ENCODE measurements at regions not wholly inside any gene's neighbourhood (a gene's known extent, or its start where the extent isn't known, plus 50 kb on each side); places are given as distances from the start of the nearest gene placed in this dataset.

DNA sequence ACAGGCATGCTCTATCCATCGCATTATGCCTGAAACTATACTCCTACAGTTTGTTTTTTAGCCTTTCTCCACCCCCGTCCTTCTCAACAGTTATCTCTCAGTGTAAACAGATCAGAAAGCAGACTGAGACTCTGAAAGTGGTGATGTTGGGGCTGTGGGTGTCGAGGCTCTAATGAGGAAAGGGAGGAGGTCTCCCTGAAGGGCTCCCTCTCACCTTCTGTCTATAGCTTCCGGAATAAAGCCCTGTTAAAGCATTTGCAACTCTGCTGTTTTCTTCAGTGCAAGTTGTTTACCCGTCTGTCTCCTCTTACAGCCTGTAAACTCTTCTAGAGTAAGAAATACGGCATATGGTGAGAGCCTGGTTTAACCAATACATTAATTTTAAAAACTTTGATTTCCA is 136.7 kb upstream of the SYT4 start:
- H3K4me3 Mint-ChIP-seq = no peak overlapping the region
- ATAC-seq (no peak), DNase-seq (no peak)
- no peaks in the 10 kb centered on the region for H3K36me3 Mint-ChIP-seq (ENCODE audit: low read depth)
- no peaks in the 10 kb centered on the region for H3K9me3 ChIP-seq (ENCODE audit: control insufficient read depth, low read length, poor library complexity, severe bottlenecking)
- no peaks in the 10 kb centered on the region for H3K4me1 Mint-ChIP-seq
- no peak overlapping the region for H3K27ac Mint-ChIP-seq
- no peaks in the 10 kb centered on the region for H3K27me3 Mint-ChIP-seq

DNA sequence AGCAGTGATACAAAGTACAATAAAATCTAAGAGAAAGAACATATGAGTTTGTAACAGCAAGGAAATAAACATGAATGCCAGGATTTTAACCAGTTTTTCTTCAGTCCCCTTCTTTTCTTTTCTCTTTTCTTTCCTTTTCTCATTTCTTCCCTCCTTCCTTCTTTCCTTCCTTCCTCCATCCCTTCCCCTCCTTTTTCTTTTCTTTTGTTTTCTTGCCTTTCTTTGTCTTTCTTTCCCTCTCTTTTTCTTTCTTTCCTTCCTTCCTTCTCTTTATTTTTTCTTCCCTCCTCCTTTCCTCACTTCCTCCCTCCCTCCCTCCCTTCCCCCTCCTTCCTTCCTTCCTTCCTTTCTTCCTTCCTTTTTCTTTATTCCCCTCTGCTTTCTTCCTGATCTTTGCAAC is 142.8 kb upstream of the SYT4 start:
- H3K9me3 ChIP-seq (ENCODE audit: control insufficient read depth, low read length, poor library complexity, severe bottlenecking) = no peaks in the 10 kb centered on the region
- no peak for DNase-seq
- no peak overlapping the region for H3K4me3 Mint-ChIP-seq

DNA sequence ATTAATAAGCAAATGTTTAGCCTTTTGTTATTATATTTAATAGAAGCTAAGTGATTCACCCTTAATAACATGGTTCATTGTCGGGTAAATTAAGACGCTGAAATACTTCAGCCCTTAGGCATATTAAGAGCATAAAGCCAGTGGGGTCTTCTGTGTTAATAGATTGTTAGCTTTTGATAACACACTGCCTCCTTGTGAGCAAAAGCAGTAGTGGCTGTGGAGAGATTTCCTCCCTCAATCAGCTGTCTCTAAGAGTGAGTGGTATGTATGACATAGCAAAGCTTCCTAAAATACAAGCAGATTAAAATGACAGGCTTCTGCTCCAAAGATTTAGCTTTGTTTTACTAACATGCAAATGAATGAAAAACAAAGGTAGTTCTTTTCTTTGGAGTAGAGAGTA is 143.7 kb upstream of the SYT4 start:
- no peaks in the 10 kb centered on the region for H3K27me3 Mint-ChIP-seq
- H3K27ac Mint-ChIP-seq = no peak overlapping the region
- H3K36me3 Mint-ChIP-seq (ENCODE audit: low read depth) = no peaks in the 10 kb centered on the region
- H3K9me3 ChIP-seq (ENCODE audit: control insufficient read depth, low read length, poor library complexity, severe bottlenecking) = no peaks in the 10 kb centered on the region
- H3K4me3 Mint-ChIP-seq = no peak overlapping the region
- DNase-seq (no peak), ATAC-seq (no peak)
- H3K4me1 Mint-ChIP-seq = no peaks in the 10 kb centered on the region

More for the DNA sequence above, 142.8 kb upstream of the SYT4 start:
- no peak for ATAC-seq
- no peaks in the 10 kb centered on the region for H3K27me3 Mint-ChIP-seq
- no peaks in the 10 kb centered on the region for H3K4me1 Mint-ChIP-seq
- no peak overlapping the region for H3K27ac Mint-ChIP-seq
- H3K36me3 Mint-ChIP-seq (ENCODE audit: low read depth) = no peaks in the 10 kb centered on the region

DNA sequence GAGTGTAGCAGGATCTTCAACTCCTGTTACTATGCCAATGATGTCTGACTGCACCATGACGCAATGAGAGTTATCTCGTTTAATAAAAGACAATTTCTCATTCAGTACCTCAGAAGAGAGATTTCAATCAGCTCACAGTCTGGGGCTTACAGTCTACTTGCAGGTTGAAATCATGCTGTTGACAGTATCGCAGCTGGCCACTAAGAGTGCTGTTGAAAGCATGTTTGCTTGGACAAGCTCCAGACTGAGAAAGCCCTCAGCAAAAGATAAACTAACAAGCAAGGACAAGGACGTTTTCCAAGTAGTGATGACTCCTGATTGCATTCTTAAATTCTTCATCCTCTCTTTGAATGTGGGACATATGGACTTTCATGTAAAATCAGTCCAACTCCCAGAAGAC is 145.2 kb upstream of the SYT4 start:
- no peaks in the 10 kb centered on the region for H3K27me3 Mint-ChIP-seq

DNA sequence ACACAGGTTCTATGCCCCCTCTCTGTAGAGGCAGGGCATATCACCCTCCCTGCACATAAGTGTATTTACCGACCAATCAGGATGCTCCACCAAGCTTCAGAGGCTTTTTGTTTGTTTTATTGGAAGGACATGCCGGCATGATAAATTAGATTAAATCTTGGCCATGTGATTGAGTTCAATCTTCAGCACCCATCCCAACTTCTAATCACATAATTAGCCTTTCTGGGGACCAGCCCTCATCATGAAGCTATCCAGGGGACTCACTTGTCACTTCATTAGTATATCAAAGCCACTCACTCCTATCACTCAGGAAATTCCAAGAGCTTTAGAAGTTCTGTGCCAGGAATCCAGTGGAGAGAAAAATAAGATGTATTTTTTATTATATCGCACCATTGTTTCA is 158.6 kb upstream of the SYT4 start:
- no peak for DNase-seq
- H3K9me3 ChIP-seq (ENCODE audit: control insufficient read depth, low read length, poor library complexity, severe bottlenecking) = no peaks in the 10 kb centered on the region
- no peaks in the 10 kb centered on the region for H3K27me3 Mint-ChIP-seq

More for the DNA sequence above, 145.2 kb upstream of the SYT4 start:
- Mint-ChIP-seq H3K4me1 (no peaks in the 10 kb centered on the region), H3K27ac (no peak overlapping the region), H3K4me3 (no peak overlapping the region), H3K36me3 (ENCODE audit: low read depth) (no peaks in the 10 kb centered on the region)
- ATAC-seq = no peak
- H3K9me3 ChIP-seq (ENCODE audit: control insufficient read depth, low read length, poor library complexity, severe bottlenecking) = no peaks in the 10 kb centered on the region
- DNase-seq = no peak

DNA sequence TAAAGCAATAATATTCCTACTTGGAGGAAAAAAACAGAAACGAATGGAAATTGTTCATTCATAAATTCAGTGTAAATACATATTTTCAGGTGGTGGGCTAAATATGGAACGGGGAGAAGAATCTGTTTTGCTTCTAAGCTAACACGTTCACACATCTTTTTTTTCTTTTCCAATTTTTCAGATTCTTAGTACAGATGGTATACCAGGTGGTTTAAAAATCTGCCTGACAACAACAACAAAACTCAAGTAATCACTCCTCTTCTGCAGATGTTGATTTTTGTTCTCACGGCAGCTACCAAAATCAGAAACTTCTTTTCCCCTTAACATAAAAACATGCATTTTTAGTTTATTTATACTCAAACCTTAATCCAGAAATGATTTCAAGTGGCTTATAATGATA is 164.8 kb upstream of the SYT4 start:
- Mint-ChIP-seq H3K27ac (no peak overlapping the region), H3K4me3 (no peak overlapping the region), H3K27me3 (no peaks in the 10 kb centered on the region), H3K4me1 (no peaks in the 10 kb centered on the region), H3K36me3 (ENCODE audit: low read depth) (no peaks in the 10 kb centered on the region)
- DNase-seq (no peak), ATAC-seq (no peak)
- no peaks in the 10 kb centered on the region for H3K9me3 ChIP-seq (ENCODE audit: control insufficient read depth, low read length, poor library complexity, severe bottlenecking)

More for the DNA sequence above, 158.6 kb upstream of the SYT4 start:
- no peak overlapping the region for H3K27ac Mint-ChIP-seq
- H3K36me3 Mint-ChIP-seq (ENCODE audit: low read depth) = no peaks in the 10 kb centered on the region
- no peak for ATAC-seq
- no peak overlapping the region for H3K4me3 Mint-ChIP-seq
- no peaks in the 10 kb centered on the region for H3K4me1 Mint-ChIP-seq

DNA sequence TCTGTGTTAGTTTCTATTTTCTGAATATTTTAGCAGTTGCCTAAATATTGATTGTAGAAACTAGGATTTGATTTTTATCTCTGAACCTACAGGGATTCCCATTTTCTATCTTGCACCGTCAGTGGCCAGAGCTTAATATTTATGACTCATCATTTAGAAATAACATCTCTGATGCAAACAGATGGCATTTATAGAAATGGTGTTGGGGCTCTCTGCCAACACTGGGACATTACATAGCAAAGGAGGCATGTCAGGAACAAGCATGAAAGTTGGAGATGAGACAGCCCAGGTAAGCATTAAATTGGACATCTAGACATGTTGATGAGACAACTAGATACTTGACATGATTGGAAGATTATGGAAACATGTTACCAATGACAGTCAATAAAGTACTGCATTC is 165.3 kb upstream of the SYT4 start:
- DNase-seq (no peak), ATAC-seq (no peak)
- Mint-ChIP-seq H3K27ac (no peak overlapping the region), H3K4me1 (no peaks in the 10 kb centered on the region), H3K36me3 (ENCODE audit: low read depth) (no peaks in the 10 kb centered on the region), H3K4me3 (no peak overlapping the region), H3K27me3 (no peaks in the 10 kb centered on the region)
- no peaks in the 10 kb centered on the region for H3K9me3 ChIP-seq (ENCODE audit: control insufficient read depth, low read length, poor library complexity, severe bottlenecking)

DNA sequence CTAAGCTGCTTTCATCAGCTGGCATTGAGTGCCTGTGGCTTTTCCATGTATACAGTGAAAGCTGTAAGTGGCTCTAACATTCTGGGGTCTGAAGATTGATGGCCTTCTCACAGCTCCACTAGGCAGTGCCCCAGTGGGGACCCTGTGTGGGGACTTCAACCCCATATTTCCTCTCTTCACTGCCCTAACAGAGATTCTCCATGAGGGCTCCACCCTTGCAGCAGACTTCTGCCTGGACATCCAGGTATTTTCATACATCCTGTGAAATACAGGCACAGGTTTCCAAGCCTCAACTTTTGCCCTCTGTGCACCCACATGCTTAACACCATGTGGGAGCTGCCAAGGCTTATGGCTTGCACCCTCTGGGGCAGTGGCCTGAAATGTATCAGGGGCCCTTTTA is 188.2 kb upstream of the SYT4 start:
- Mint-ChIP-seq H3K27ac (no peak overlapping the region), H3K27me3 (no peaks in the 10 kb centered on the region), H3K4me3 (no peak overlapping the region), H3K4me1 (no peaks in the 10 kb centered on the region), H3K36me3 (ENCODE audit: low read depth) (no peaks in the 10 kb centered on the region)
- ATAC-seq (no peak), DNase-seq (no peak)
- no peaks in the 10 kb centered on the region for H3K9me3 ChIP-seq (ENCODE audit: control insufficient read depth, low read length, poor library complexity, severe bottlenecking)

DNA sequence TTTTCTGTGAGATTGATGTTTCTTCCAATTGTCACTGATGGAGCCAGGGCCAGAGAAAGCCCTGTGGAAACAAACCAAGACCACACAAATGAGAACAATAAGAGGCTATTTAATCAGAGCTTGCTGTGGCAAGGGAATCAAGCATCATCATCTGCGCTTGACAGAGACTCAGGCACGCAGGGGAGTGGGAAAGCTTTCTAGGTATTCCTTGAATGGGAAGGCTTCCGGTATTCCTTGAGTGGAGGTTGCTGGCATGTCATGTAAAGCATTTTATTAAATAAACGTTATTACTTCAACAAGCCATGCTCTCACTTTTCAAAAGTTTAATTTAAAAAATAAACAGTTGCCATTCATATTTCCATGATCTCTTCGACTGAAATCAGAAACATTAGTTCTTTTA is 194.6 kb upstream of the SYT4 start:
- Mint-ChIP-seq H3K27ac (no peak overlapping the region), H3K27me3 (no peaks in the 10 kb centered on the region), H3K4me3 (no peak overlapping the region), H3K4me1 (no peaks in the 10 kb centered on the region), H3K36me3 (ENCODE audit: low read depth) (no peaks in the 10 kb centered on the region)
- H3K9me3 ChIP-seq (ENCODE audit: control insufficient read depth, low read length, poor library complexity, severe bottlenecking) = no peaks in the 10 kb centered on the region
- no peak for DNase-seq
- ATAC-seq = no peak

DNA sequence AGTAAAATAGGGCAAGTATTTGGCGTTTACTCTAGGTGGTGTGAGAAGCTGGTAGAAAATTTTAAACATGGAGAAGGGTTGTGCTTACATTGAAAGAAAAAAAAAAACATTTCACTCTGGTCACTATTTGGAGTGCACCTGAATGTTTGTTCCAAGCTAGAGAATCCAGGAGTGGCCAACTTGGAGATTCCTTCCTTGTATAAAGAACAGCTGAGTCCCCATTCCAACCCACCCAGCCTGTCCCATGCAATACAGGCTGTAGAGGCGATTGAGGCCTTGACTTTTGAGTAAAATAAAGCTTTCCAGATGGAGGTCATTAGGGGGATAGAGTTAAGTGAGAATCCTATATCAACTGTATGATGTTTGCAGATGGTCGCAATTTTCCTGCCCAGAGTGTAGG is 203.8 kb upstream of the SYT4 start:
- ATAC-seq (no peak), DNase-seq (no peak)
- H3K36me3 Mint-ChIP-seq (ENCODE audit: low read depth) = no peaks in the 10 kb centered on the region
- H3K4me3 Mint-ChIP-seq = no peak overlapping the region
- no peak overlapping the region for H3K27ac Mint-ChIP-seq
- no peaks in the 10 kb centered on the region for H3K9me3 ChIP-seq (ENCODE audit: control insufficient read depth, low read length, poor library complexity, severe bottlenecking)
- no peaks in the 10 kb centered on the region for H3K27me3 Mint-ChIP-seq
- H3K4me1 Mint-ChIP-seq = no peaks in the 10 kb centered on the region

DNA sequence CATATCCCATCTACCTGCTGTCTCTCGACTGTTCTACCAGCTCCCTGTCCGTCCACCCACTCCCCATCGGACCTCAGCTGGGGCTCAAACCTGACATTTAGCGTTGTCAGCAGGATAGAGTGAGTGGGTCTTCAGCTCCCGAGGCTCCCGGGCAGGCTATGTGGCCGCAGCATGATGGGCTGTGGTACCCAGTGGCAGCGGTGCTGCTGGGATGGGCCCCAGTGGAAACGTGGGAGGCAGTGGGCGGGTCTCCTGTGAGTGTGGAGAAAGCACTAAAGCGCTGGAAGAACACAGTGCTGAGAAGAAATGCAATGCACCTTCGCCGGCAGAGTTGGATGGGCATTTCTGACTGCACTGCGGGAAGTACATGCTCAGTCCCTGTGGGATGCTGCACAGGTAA is 204.8 kb upstream of the SYT4 start:
- H3K4me1 Mint-ChIP-seq = no peaks in the 10 kb centered on the region
- no peak overlapping the region for H3K27ac Mint-ChIP-seq
- H3K9me3 ChIP-seq (ENCODE audit: control insufficient read depth, low read length, poor library complexity, severe bottlenecking) = no peaks in the 10 kb centered on the region
- H3K36me3 Mint-ChIP-seq (ENCODE audit: low read depth) = no peaks in the 10 kb centered on the region
- H3K27me3 Mint-ChIP-seq = no peaks in the 10 kb centered on the region
- DNase-seq = no peak
- no peak for ATAC-seq
- H3K4me3 Mint-ChIP-seq = no peak overlapping the region

DNA sequence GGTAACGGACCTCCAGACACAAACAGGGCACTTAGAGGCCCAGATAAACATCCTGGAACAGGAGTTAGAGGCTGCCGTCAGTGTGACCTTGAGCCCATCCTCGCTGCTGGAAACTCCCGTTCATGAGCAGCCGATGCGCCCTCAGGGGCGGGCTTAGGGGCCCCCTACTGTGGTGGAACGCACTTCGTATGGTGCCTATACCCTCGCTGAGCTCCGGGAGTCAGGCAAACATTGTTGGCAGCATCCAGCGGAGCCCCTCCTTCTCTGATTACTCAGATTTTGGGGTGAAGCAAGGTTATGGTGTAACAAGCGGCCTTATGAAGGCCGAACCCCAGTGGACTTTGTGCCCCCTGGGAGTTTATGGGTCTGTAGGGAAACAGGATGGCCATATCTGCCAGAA is 205.3 kb upstream of the SYT4 start:
- Mint-ChIP-seq H3K27ac (no peak overlapping the region), H3K36me3 (ENCODE audit: low read depth) (no peaks in the 10 kb centered on the region), H3K27me3 (no peaks in the 10 kb centered on the region), H3K4me1 (no peaks in the 10 kb centered on the region), H3K4me3 (no peak overlapping the region)
- DNase-seq (no peak), ATAC-seq (no peak)
- no peaks in the 10 kb centered on the region for H3K9me3 ChIP-seq (ENCODE audit: control insufficient read depth, low read length, poor library complexity, severe bottlenecking)

DNA sequence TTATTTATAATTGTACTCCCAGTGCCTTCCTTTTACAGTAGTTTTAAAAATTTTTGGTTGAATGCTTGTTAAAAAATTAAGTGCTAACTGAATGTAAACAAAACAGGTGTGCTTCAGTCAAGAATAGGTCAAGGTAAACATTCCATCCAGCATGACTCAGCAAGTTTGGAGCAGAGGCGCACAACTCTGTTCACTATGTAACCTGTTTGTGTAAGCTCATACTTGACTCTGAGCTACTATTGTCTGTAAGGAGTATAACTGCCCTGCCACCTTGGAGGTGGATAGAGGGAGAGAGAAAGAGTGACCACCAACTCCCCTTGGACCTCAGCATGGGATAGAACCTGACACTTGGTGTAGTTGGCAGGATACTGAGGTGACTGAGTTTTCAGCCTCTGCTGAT is 207.4 kb upstream of the SYT4 start:
- no peaks in the 10 kb centered on the region for H3K27me3 Mint-ChIP-seq
- H3K9me3 ChIP-seq (ENCODE audit: control insufficient read depth, low read length, poor library complexity, severe bottlenecking) = no peaks in the 10 kb centered on the region
- no peaks in the 10 kb centered on the region for H3K4me1 Mint-ChIP-seq
- no peak for DNase-seq
- no peak overlapping the region for H3K27ac Mint-ChIP-seq
- no peak for ATAC-seq
- H3K4me3 Mint-ChIP-seq = no peak overlapping the region
- H3K36me3 Mint-ChIP-seq (ENCODE audit: low read depth) = no peaks in the 10 kb centered on the region

DNA sequence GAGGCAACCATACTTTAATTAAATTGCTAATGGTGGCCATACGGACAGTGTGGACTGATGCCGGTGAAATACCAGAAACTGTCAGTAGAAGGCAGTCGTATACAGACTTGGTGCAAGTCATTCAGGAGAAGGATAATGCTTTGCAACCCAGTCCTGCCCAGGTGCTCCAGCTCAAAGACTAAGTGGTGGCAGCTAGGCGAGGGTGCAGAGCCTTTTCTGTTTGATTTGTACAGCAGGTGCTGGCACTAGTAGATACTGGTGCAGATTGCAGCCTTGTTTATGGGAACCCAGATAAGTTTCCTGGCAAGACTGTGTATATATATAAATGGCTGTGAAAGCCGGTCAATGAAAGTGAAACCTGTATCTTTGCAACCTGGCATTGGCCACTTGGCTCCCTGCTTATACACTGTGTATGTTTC is 208.3 kb upstream of the SYT4 start:
- Mint-ChIP-seq H3K27ac (no peak overlapping the region), H3K27me3 (no peaks in the 10 kb centered on the region), H3K4me3 (no peak overlapping the region), H3K36me3 (ENCODE audit: low read depth) (no peaks in the 10 kb centered on the region), H3K4me1 (no peaks in the 10 kb centered on the region)
- no peaks in the 10 kb centered on the region for H3K9me3 ChIP-seq (ENCODE audit: control insufficient read depth, low read length, poor library complexity, severe bottlenecking)
- DNase-seq (no peak), ATAC-seq (no peak)

DNA sequence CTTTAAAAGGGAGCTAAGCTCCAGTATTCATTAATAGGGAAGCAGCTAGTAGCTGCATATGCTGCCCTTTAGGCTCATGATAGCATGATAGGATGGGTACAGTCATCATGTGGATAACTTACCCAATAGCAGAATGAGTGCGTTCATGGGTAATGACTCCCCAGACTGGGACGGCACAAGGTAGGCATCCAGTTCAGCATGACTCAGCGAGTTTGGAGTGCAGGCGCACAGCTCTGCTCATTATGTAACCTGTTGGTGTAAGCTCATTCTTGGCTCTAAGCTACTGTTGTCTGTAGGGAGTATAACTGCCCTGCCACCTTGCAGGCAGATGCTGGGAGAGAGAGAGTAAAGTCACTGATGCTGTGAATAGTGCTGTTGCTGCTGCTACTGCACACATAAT is 209.2 kb upstream of the SYT4 start:
- H3K9me3 ChIP-seq (ENCODE audit: control insufficient read depth, low read length, poor library complexity, severe bottlenecking) = no peaks in the 10 kb centered on the region
- ATAC-seq (no peak), DNase-seq (no peak)
- no peaks in the 10 kb centered on the region for H3K4me1 Mint-ChIP-seq
- no peaks in the 10 kb centered on the region for H3K27me3 Mint-ChIP-seq
- no peak overlapping the region for H3K27ac Mint-ChIP-seq
- no peak overlapping the region for H3K4me3 Mint-ChIP-seq
- no peaks in the 10 kb centered on the region for H3K36me3 Mint-ChIP-seq (ENCODE audit: low read depth)

Data from T-helper 17 cell (primary cell).